CD14-positive monocyte (primary cell): ENCODE measurements at regions not wholly inside any gene's neighbourhood (a gene's known extent, or its start where the extent isn't known, plus 50 kb on each side); places are given as distances from the start of the nearest gene placed in this dataset.
"Not testable (repeated sequence)": the region's sequence is repeated elsewhere in the genome, so short reads cannot be mapped to it uniquely, and the experiment has no call there.

ENCODE experiments used
- DNase-seq, 3 donors: peaks; one replicate each; pipeline ENCODE4 v3.0.0-alpha.2; 2011 to 2022
- H2AFZ ChIP-seq: 2 replicates; pipeline ENCODE4 v1.6.0; 2012; ENCODE audit warnings: mild to moderate bottlenecking, low read depth, low read length, inconsistent platforms; ENCODE audit not compliant: insufficient read depth, poor library complexity, severe bottlenecking
- H3K27ac ChIP-seq, 2 donors: 1 replicate in 1 of 2; 2 replicates in 1 of 2; pipeline ENCODE4 v1.5.1; 2012 to 2013; ENCODE audit warnings: low read length in 2 of 2, control low read depth in 1 of 2, inconsistent platforms in 1 of 2, low read depth in 1 of 2, mild to moderate bottlenecking in 1 of 2
- H3K27me3 ChIP-seq, 2 donors: one replicate each; pipeline versions ENCODE4 v1.6.0 to v1.6.1; 2011 to 2013; ENCODE audit warnings: low read length in 2 of 2; ENCODE audit not compliant: control insufficient read depth in 2 of 2, insufficient read depth in 2 of 2
- H3K36me3 ChIP-seq, 2 donors: replicated peaks in 1 of 2; 1 replicate in 1 of 2; 2 replicates in 1 of 2; pipeline versions ENCODE4 v1.5.1 to v1.6.1; 2012 to 2013; ENCODE audit warnings: low read length in 2 of 2, control low read depth in 1 of 2, inconsistent platforms in 1 of 2, mild to moderate bottlenecking in 1 of 2; ENCODE audit not compliant: insufficient read depth in 2 of 2, control insufficient read depth in 1 of 2
- H3K4me1 ChIP-seq, 2 donors: 1 replicate in 1 of 2; 2 replicates in 1 of 2; pipeline versions ENCODE4 v1.5.1 to v1.6.1; 2012 to 2013; ENCODE audit warnings: low read length in 2 of 2, control low read depth in 1 of 2, inconsistent platforms in 1 of 2, mild to moderate bottlenecking in 1 of 2, moderate library complexity in 1 of 2; ENCODE audit not compliant: insufficient read depth in 2 of 2, control insufficient read depth in 1 of 2
- H3K4me2 ChIP-seq: replicated peaks from 2 replicates; pipeline ENCODE3; 2012; ENCODE audit warnings: low read length, moderate library complexity, mild to moderate bottlenecking; ENCODE audit not compliant: poor library complexity, severe bottlenecking; ENCODE audit errors: extremely low read depth
- H3K4me3 ChIP-seq, 3 experiments: fragments of 200-600 bp in 1 of 3; sonication (generic) in 1 of 3; replicated peaks in 1 of 3; 1 replicate in 2 of 3; 2 replicates in 1 of 3; pipeline ENCODE4 v1.5.1; 2011 to 2013; ENCODE audit warnings: low read length in 3 of 3, mild to moderate bottlenecking in 3 of 3, control low read depth in 2 of 3, low read depth in 2 of 3, inconsistent platforms in 1 of 3, moderate library complexity in 1 of 3
- H3K79me2 ChIP-seq: 2 replicates; pipeline ENCODE4 v1.6.0; 2012; ENCODE audit warnings: mild to moderate bottlenecking, control low read depth, inconsistent platforms, low read length, moderate library complexity; ENCODE audit not compliant: insufficient read depth
- H3K9ac ChIP-seq: 2 replicates; pipeline ENCODE4 v1.6.0; 2017; ENCODE audit warnings: low read length, mild to moderate bottlenecking; ENCODE audit not compliant: insufficient read depth, poor library complexity, severe bottlenecking
- H3K9me3 ChIP-seq, 2 donors: replicated peaks in 1 of 2; 1 replicate in 1 of 2; 2 replicates in 1 of 2; pipeline versions ENCODE4 v1.5.1 to v1.6.1; 2012 to 2013; ENCODE audit warnings: low read length in 2 of 2, control low read depth in 1 of 2; ENCODE audit not compliant: control insufficient read depth in 1 of 2, insufficient read depth in 1 of 2
- H4K20me1 ChIP-seq: 2 replicates; pipeline ENCODE4 v1.6.0; 2012; ENCODE audit warnings: mild to moderate bottlenecking, low read length, control low read depth, moderate library complexity; ENCODE audit not compliant: insufficient read depth
- H3K27ac Mint-ChIP-seq, 7 donors: one replicate each; pipeline ENCODE4 v1.8.0; 2020; ENCODE audit warnings: mild to moderate bottlenecking in 7 of 7, mixed read lengths in 7 of 7, moderate library complexity in 6 of 7, inconsistent platforms in 2 of 7
- H3K27me3 Mint-ChIP-seq, 3 donors: one replicate each; pipeline ENCODE4 v1.8.0; 2021 to 2022; ENCODE audit warnings: low read depth in 3 of 3, mild to moderate bottlenecking in 3 of 3, mixed read lengths in 3 of 3, moderate library complexity in 3 of 3, inconsistent platforms in 1 of 3
- H3K36me3 Mint-ChIP-seq, 2 donors: one replicate each; pipeline ENCODE4 v1.8.0; 2020; ENCODE audit warnings: mixed read lengths in 2 of 2, inconsistent platforms in 1 of 2, mild to moderate bottlenecking in 1 of 2
- H3K4me1 Mint-ChIP-seq: one replicate; pipeline ENCODE4 v1.8.0; 2020; ENCODE audit warnings: mild to moderate bottlenecking, mixed read lengths
- H3K4me3 Mint-ChIP-seq, 2 donors: one replicate each; pipeline ENCODE4 v1.8.0; 2020; ENCODE audit warnings: mild to moderate bottlenecking in 2 of 2, mixed read lengths in 2 of 2, moderate library complexity in 1 of 2
- H3K9me3 Mint-ChIP-seq, 7 donors: one replicate each; pipeline ENCODE4 v1.8.0; 2020 to 2022; ENCODE audit warnings: mixed read lengths in 7 of 7, mild to moderate bottlenecking in 6 of 7, moderate library complexity in 6 of 7, inconsistent platforms in 2 of 7
- WGBS: methylation state at CpG from one replicate; pipeline ENCODE4 v1.1.5; 2013; ENCODE audit warnings: missing lambda C conversion rate; ENCODE audit not compliant: insufficient coverage; 5-methylcytosine and 5-hydroxymethylcytosine counted together
- intact Hi-C, 2 donors: fragments of 100-400 bp; cut with micrococcal nuclease; formaldehyde crosslinking; loops; one replicate each; pipeline versions ENCODE4 v1.15.0 to v1.15.1; 2023

- DNase-seq = peak; percentile 63 to 70 (median 69)
- H3K9me3 Mint-ChIP-seq, H3K36me3 Mint-ChIP-seq, H4K20me1 ChIP-seq, H3K36me3 ChIP-seq, intact Hi-C loops, H3K4me2 ChIP-seq, H3K9ac ChIP-seq, H3K79me2 ChIP-seq, H3K27me3 ChIP-seq, H3K27me3 Mint-ChIP-seq, H3K4me3 ChIP-seq, H3K9me3 ChIP-seq, H2AFZ ChIP-seq: not testable (repeated sequence)
- Mint-ChIP-seq H3K27ac (peak overlapping the region; percentile 79 to 97 (median 92)), H3K4me3 (peak overlapping the region in 1 of 2 donors; percentile 65), H3K4me1 (peaks cover 46% of the 10 kb centered on the region)
- peak overlapping the region; percentile 54 to 59 for H3K27ac ChIP-seq
- peaks cover 38 to 42% of the 10 kb centered on the region in 2 donors for H3K4me1 ChIP-seq
- WGBS = no CpG with 5 or more reads among the region's 10 CpGs
Measured at GRCh38 chr16:21356308-21356707, 78.2 kb upstream of the CRYM start.

- H3K27ac Mint-ChIP-seq, intact Hi-C loops, H3K27ac ChIP-seq, H3K4me3 Mint-ChIP-seq, H3K36me3 Mint-ChIP-seq, H3K27me3 Mint-ChIP-seq, H3K9me3 Mint-ChIP-seq, H3K79me2 ChIP-seq, H3K9ac ChIP-seq, H3K36me3 ChIP-seq, DNase-seq, H3K4me3 ChIP-seq, H3K9me3 ChIP-seq, H4K20me1 ChIP-seq, H3K4me1 Mint-ChIP-seq, H3K27me3 ChIP-seq, H2AFZ ChIP-seq, H3K4me2 ChIP-seq, H3K4me1 ChIP-seq: not testable (repeated sequence)
- no CpG with 5 or more reads among the region's 5 CpGs for WGBS
Measured at GRCh38 chr16:21351433-21351832, 73.3 kb upstream of the CRYM start.

- H3K9me3 Mint-ChIP-seq, H3K9ac ChIP-seq, H3K79me2 ChIP-seq, intact Hi-C loops, H3K27me3 ChIP-seq, H3K4me3 Mint-ChIP-seq, H3K9me3 ChIP-seq, H3K27me3 Mint-ChIP-seq, H3K4me2 ChIP-seq, DNase-seq, H4K20me1 ChIP-seq, H2AFZ ChIP-seq, H3K4me1 ChIP-seq, H3K4me3 ChIP-seq, H3K4me1 Mint-ChIP-seq, H3K36me3 ChIP-seq, H3K36me3 Mint-ChIP-seq, H3K27ac ChIP-seq: not testable (repeated sequence)
- no CpG with 5 or more reads among the region's 6 CpGs for WGBS
- H3K27ac Mint-ChIP-seq = peak overlapping the region in 1 of 7 donors; percentile 48
Measured at GRCh38 chr16:21350851-21351250, 72.8 kb upstream of the CRYM start.

GRCh38 chr16:21349336-21349735, 71.2 kb upstream of the CRYM start:
- H3K4me3 ChIP-seq, H3K4me2 ChIP-seq, H3K79me2 ChIP-seq, H3K9me3 ChIP-seq, intact Hi-C loops, H3K4me1 ChIP-seq, H3K4me3 Mint-ChIP-seq, H3K27ac Mint-ChIP-seq, H3K36me3 ChIP-seq, H3K27ac ChIP-seq, H3K9me3 Mint-ChIP-seq, H4K20me1 ChIP-seq, H2AFZ ChIP-seq, H3K27me3 Mint-ChIP-seq, H3K36me3 Mint-ChIP-seq, DNase-seq, H3K4me1 Mint-ChIP-seq, H3K27me3 ChIP-seq, H3K9ac ChIP-seq: not testable (repeated sequence)
- WGBS = 95% methylated on average over 11 of the region's 13 CpGs
